ENCODE measurements at regions not wholly inside any gene's neighbourhood (a gene's known extent, or its start where the extent isn't known, plus 50 kb on each side); places are given as distances from the start of the nearest gene placed in this dataset.

GRCh38 chr14:88995437-88996198 is 171.2 kb downstream of the TTC8 start (continued):
- TF ChIP-seq REST (IDR thresholded peaks at IDR 0.05; ENCODE audit: unreplicated experiment) (no peak), CREB1 (CRISPR knock-in tag; IDR thresholded peaks at IDR 0.05; ENCODE audit: low read depth) (no peak), NANOG (IDR thresholded peaks at IDR 0.05; ENCODE audit: borderline replicate concordance) (no peak), CTCF (conservative IDR thresholded peaks at IDR 0.05; ENCODE audit: low read depth in 2 of 2) (no peak)

GRCh38 chr14:88998027-88998426 is 173.6 kb downstream of the TTC8 start:
- no peaks in the 10 kb centered on the region for H3K79me2 ChIP-seq (replicated peaks; ENCODE audit: insufficient read depth)
- H3K9me2 ChIP-seq (ENCODE audit: insufficient read depth) = peaks cover 15% of the 10 kb centered on the region
- Mint-ChIP-seq H3K36me3 (ENCODE audit: low read depth) (no peaks in the 10 kb centered on the region), H3K9me3 (no peaks in the 10 kb centered on the region), H3K4me3 (no peak overlapping the region), H3K27ac (no peak overlapping the region), H3K4me1 (peaks cover 3% of the 10 kb centered on the region; the same call in 1 of the 3 replicates), H3K27me3 (ENCODE audit: insufficient read depth, low read depth, poor library complexity) (peaks cover 6% of the 10 kb centered on the region)
- H3K4me1 ChIP-seq (ENCODE audit: insufficient read depth) = no peaks in the 10 kb centered on the region
- no peak for ATAC-seq
- no peak overlapping the region for H3K4me2 ChIP-seq
- H4K20me1 ChIP-seq (replicated peaks; ENCODE audit: insufficient read depth) = no peaks in the 10 kb centered on the region
- no peaks in the 10 kb centered on the region for H3K27me3 ChIP-seq (ENCODE audit: insufficient read depth)
- no peak for DNase-seq (ENCODE audit: low spot score)
- H2AFZ ChIP-seq = no peak overlapping the region
- H3K4me3 ChIP-seq = no peak overlapping the region
- H3K36me3 ChIP-seq (ENCODE audit: insufficient read depth) = no peaks in the 10 kb centered on the region
- H3F3A ChIP-seq (replicated peaks; ENCODE audit: low read depth) = no peaks in the 10 kb centered on the region
- no peak overlapping the region for H3K27ac ChIP-seq (ENCODE audit: low read depth)
- TF ChIP-seq CREB1 (CRISPR knock-in tag; IDR thresholded peaks at IDR 0.05; ENCODE audit: low read depth) = no peak
- no peak for TF ChIP-seq EZH2 (IDR thresholded peaks at IDR 0.05; ENCODE audit: low read depth, unreplicated experiment)
- no peak for TF ChIP-seq ZNF462 (CRISPR knock-in tag; IDR thresholded peaks at IDR 0.05)
- no peak for TF ChIP-seq ZNF114 (CRISPR knock-in tag; IDR thresholded peaks at IDR 0.05)
- no peak for TF ChIP-seq ZNF331 (CRISPR knock-in tag; IDR thresholded peaks at IDR 0.05; ENCODE audit: low read depth)
- TF ChIP-seq STAT1 (IDR thresholded peaks at IDR 0.05; ENCODE audit: unreplicated experiment) = no peak

All from GM23338 (cell line).